DOHH2 (cell line): ENCODE measurements at regions not wholly inside any gene's neighbourhood (a gene's known extent, or its start where the extent isn't known, plus 50 kb on each side); places are given as distances from the start of the nearest gene placed in this dataset.

Experiments used
- H3F3A ChIP-seq: fragments of 200-600 bp; sonication (generic), shearing (Covaris generic); 2 replicates; pipeline ENCODE4 v1.6.0; 2016; ENCODE audit warnings: antibody characterized with exemption, mild to moderate bottlenecking; ENCODE audit not compliant: control insufficient read depth, insufficient read depth
- H3K27ac ChIP-seq: fragments of 200-600 bp; sonication (generic); 2 replicates; pipeline ENCODE4 v1.5.1; 2014; ENCODE audit warnings: low read depth, mild to moderate bottlenecking, low read length, moderate library complexity
- H3K27me3 ChIP-seq: fragments of 200-600 bp; sonication (generic); 2 replicates; pipeline ENCODE4 v1.6.1; 2014; ENCODE audit warnings: mild to moderate bottlenecking, low read length, mixed read lengths; ENCODE audit not compliant: control insufficient read depth
- H3K36me3 ChIP-seq: fragments of 200-600 bp; sonication (generic); 2 replicates; pipeline ENCODE4 v1.6.1; 2014; ENCODE audit warnings: mild to moderate bottlenecking, low read length, moderate library complexity, mixed read lengths; ENCODE audit not compliant: control insufficient read depth
- H3K4me1 ChIP-seq: fragments of 200-600 bp; sonication (generic); 2 replicates; pipeline ENCODE4 v1.6.1; 2014; ENCODE audit warnings: mild to moderate bottlenecking, low read length, mixed read lengths; ENCODE audit not compliant: control insufficient read depth
- H3K4me2 ChIP-seq: fragments of 200-600 bp; sonication (generic); 2 replicates; pipeline ENCODE4 v1.6.0; 2014; ENCODE audit warnings: mild to moderate bottlenecking, low read length, moderate library complexity
- H3K4me3 ChIP-seq: fragments of 200-600 bp; sonication (generic); 2 replicates; pipeline ENCODE4 v1.5.1; 2014; ENCODE audit warnings: mild to moderate bottlenecking, low read length, mixed read lengths
- H3K79me2 ChIP-seq: fragments of 200-600 bp; sonication (generic); 2 replicates; pipeline ENCODE4 v1.6.1; 2014; ENCODE audit warnings: mild to moderate bottlenecking, low read length, mixed read lengths; ENCODE audit not compliant: control insufficient read depth
- H3K9me2 ChIP-seq: fragments of 200-600 bp; sonication (generic); replicated peaks from 2 replicates; pipeline ENCODE4 v1.6.1; 2014; ENCODE audit warnings: mild to moderate bottlenecking, low read length, mixed read lengths; ENCODE audit not compliant: control insufficient read depth
- H3K9me3 ChIP-seq: fragments of 200-600 bp; sonication (generic); 2 replicates; pipeline ENCODE4 v1.6.1; 2014; ENCODE audit warnings: antibody characterized with exemption, low read length, mixed read lengths; ENCODE audit not compliant: control insufficient read depth, insufficient read depth
- H4K20me1 ChIP-seq: fragments of 200-600 bp; sonication (generic); 2 replicates; pipeline ENCODE4 v1.6.0; 2014; ENCODE audit warnings: low read depth, mild to moderate bottlenecking, antibody characterized with exemption, low read length, moderate library complexity; ENCODE audit not compliant: control insufficient read depth, insufficient read depth
- CTCF ChIP-seq: fragments of 200-600 bp; sonication (generic); IDR thresholded peaks from one replicate; pipeline ENCODE4 v1.5.1; 2014; ENCODE audit warnings: antibody characterized with exemption, mild to moderate bottlenecking, low read depth, low read length; ENCODE audit not compliant: poor library complexity, severe bottlenecking
- EZH2phosphoT487 ChIP-seq: fragments of 200-600 bp; sonication (generic); IDR thresholded peaks from 2 replicates; pipeline ENCODE4 v1.6.1; 2017; ENCODE audit warnings: borderline replicate concordance, mild to moderate bottlenecking, antibody characterized with exemption, low read length, moderate library complexity, mixed read lengths

DNA sequence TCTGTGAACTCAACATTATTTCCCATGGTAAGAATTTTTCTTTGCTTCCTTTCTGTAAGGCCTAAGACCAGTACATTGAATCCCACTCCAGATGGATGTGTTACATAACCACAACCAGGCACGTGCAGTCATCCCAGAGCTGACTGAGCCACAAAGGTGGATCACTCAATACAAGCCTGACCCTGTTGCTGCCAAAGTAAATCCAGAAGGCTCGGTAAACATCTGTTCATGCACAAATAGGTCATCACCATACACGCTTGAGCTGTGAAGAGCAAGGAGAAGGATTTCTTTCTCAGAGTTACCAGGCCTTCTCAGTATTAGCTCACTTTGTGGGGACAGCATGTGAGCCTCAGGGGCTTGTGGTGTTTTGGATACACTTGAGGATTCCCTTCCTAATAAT, 791.4 kb upstream of the FANCL start:
- Histone ChIP-seq H3K36me3 (no peaks in the 10 kb centered on the region), H4K20me1 (no peaks in the 10 kb centered on the region), H3K4me1 (no peaks in the 10 kb centered on the region), H3K27ac (no peak overlapping the region), H3K9me2 (no peaks in the 10 kb centered on the region), H3K4me3 (no peak overlapping the region), H3K9me3 (no peaks in the 10 kb centered on the region), H3K4me2 (no peak overlapping the region), H3K27me3 (no peaks in the 10 kb centered on the region), H3K79me2 (no peaks in the 10 kb centered on the region), H3F3A (no peaks in the 10 kb centered on the region)
- no peak for TF ChIP-seq CTCF
- TF ChIP-seq EZH2phosphoT487: no peak

GRCh38 chr2:59029058-59029457, 787.9 kb upstream of the FANCL start:
- no peaks in the 10 kb centered on the region for H3K79me2 ChIP-seq
- no peaks in the 10 kb centered on the region for H3K9me2 ChIP-seq
- no peaks in the 10 kb centered on the region for H3K27me3 ChIP-seq
- no peaks in the 10 kb centered on the region for H4K20me1 ChIP-seq
- TF ChIP-seq CTCF (no peak), EZH2phosphoT487 (no peak)
- no peaks in the 10 kb centered on the region for H3K4me1 ChIP-seq
- H3K4me3 ChIP-seq: no peak overlapping the region
- no peak overlapping the region for H3K4me2 ChIP-seq
- no peak overlapping the region for H3K27ac ChIP-seq
- no peaks in the 10 kb centered on the region for H3K9me3 ChIP-seq
- H3F3A ChIP-seq: no peaks in the 10 kb centered on the region
- no peaks in the 10 kb centered on the region for H3K36me3 ChIP-seq

GRCh38 chr2:59027320-59027719, 786.2 kb upstream of the FANCL start:
- Histone ChIP-seq H3K9me3 (no peaks in the 10 kb centered on the region), H3K4me1 (no peaks in the 10 kb centered on the region), H3K4me2 (no peak overlapping the region), H3K4me3 (no peak overlapping the region), H3F3A (no peaks in the 10 kb centered on the region), H4K20me1 (no peaks in the 10 kb centered on the region), H3K9me2 (no peaks in the 10 kb centered on the region), H3K36me3 (no peaks in the 10 kb centered on the region), H3K27me3 (no peaks in the 10 kb centered on the region), H3K79me2 (no peaks in the 10 kb centered on the region), H3K27ac (no peak overlapping the region)
- TF ChIP-seq EZH2phosphoT487 (no peak), CTCF (no peak)
